NCI-H2081 (cell line): ENCODE measurements at regions not wholly inside any gene's neighbourhood (a gene's known extent, or its start where the extent isn't known, plus 50 kb on each side); places are given as distances from the start of the nearest gene placed in this dataset.
A peak's percentile ranks its signal among the peaks of the same experiment; 100 is the strongest.
"Not testable (repeated sequence)": the region's sequence is repeated elsewhere in the genome, so short reads cannot be mapped to it uniquely, and the experiment has no call there.

ENCODE experiments used
- DNase-seq, 2 experiments: peaks; one replicate each; lab custom pipeline; 2025; lab: John Stamatoyannopoulos, UW

DNA sequence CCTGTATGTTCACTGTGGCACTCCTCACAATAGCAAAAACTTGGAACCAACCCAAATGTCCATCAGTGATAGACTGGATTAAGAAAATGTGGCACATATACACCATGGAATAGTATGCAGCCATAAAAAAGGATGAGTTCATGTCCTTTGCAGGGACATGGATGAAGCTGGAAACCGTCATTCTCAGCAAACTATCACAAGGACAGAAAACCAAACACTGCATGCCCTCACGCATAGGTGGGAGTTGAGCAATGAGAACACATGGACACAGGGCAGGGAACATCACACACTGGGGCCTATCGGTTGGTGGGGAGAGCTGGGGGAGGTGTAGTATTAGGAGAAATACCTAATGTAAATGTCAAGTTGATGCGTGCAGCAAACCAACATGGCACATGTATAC lies 275.7 kb upstream of the TLE3 start:
- not testable (repeated sequence) for DNase-seq

DNA sequence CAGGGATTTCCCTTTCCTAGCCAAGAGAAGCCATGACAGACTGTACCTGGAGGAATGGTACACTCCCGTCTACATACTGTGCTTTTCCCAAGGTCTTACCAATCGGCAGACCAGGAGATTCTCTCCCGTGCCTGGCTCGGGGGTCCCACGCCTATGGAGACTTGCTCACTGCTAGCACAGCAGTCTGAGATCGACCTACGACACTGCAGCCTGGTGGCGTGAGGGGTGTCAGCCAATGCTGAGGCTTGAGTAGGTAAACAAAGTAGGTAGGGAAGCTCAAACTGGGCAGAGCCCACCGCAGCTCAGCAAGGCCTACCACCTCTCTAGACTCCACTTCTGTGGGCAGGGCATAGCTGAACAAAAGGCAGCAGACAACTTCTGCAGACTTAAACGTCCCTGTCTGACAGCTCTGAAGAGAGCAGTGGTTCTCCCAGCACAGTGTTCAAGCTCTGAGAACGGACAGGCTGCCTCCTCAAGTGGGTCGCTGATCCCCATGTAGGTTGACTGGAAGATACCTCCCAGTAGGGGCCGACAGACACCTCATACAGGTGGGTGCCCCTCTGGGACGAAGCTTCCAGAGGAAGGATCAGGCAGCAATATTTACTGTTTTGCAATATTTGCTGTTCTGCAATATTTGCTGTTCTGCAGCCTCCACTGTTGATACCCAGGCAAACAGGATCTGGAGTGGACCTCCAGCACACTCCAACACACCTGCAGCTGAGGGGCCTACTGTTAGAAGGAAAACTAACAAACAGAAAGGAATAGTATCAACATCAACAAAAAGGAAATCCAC lies 270.4 kb upstream of the TLE3 start:
- DNase-seq: not testable (repeated sequence)

- not testable (repeated sequence) for DNase-seq
These were observed 266.3 kb upstream of the TLE3 start for GRCh38 chr15:70364023-70364422.

GRCh38 chr15:70362886-70363285 lies 265.2 kb upstream of the TLE3 start:
- peak in 1 of 2 experiments; percentile 20 for DNase-seq

DNA sequence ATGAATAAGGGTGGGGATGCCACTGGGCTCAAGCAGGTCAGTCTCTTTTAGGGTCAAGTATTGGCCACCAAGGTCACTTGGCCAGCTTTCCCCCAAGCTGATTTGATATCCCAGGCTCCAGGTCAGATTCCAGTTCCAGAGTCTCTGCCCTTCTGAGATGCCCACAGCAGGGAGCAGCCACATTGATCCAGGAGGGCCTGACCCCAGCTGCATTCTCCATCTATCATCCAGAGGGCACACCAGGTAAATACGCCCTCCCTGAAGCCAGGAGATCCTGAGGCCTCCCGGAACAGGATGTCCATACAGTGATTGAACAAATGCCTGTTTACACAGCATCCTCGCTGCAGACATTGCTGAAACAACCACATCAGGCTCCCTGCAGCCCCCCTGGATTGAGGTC lies 264.6 kb upstream of the TLE3 start:
- no peak for DNase-seq

- DNase-seq: no peak
These were observed 264.2 kb upstream of the TLE3 start for GRCh38 chr15:70361891-70362290.

DNA sequence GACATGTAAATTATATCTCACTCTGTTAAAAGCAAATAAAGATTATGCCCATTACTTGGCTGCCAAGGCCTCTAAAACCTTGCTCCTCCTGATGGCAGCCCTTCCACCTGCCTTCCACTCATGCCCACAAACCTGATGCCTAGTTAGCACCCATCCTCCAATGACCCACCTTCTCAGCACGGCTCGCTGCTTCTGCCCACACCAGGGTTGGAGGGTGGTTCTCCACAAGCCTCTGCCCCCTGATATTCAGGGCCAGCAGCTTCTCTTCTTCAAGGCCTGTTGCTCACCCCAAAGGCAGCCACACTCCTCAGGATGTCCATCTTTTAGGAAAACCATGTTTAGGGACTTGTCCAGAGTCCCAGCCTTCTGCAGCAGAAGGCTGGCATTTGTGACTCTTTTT lies 263.4 kb upstream of the TLE3 start:
- no peak for DNase-seq

GRCh38 chr15:70358871-70359647 lies 261.3 kb upstream of the TLE3 start:
- DNase-seq: peak in 1 of 2 experiments; percentile 54

DNA sequence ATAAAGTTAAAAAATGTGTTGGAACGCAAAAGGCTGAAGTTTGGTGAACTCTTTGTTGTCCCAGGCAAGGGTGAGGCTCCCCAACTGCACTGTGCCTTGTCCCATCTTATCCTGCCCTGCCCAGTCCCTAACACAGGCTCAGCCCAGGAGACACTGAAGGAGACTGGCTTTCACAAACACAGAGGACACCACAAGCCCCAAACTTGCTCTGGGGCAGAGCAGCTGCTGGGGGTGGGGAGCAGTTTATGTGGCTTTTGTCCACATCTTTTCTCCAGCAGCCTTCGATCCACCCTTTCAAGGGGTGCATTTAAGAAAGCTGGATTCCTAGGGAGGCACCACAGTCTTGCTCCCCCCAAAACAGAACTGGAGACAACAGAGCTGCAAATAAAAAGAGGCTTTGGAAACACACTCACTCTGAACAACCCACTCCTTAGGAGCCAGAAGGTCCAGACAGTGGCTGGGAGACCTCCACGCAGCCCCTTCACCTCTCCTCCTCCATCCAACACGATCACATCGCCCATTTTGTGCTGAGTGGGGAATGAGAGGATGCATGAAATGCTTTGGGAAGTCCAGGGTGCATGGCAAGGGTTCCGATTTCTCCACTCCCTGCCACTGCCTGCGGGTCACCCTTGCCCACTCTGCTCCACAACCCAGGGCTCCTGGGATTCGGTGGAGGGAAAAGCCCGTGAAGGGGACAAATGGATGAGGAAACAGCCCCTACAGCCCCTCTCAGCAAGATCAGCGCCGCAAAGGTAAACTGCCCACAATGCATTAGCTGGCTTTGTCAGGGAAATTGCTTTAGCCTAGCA lies 260.5 kb upstream of the TLE3 start:
- no peak for DNase-seq

DNA sequence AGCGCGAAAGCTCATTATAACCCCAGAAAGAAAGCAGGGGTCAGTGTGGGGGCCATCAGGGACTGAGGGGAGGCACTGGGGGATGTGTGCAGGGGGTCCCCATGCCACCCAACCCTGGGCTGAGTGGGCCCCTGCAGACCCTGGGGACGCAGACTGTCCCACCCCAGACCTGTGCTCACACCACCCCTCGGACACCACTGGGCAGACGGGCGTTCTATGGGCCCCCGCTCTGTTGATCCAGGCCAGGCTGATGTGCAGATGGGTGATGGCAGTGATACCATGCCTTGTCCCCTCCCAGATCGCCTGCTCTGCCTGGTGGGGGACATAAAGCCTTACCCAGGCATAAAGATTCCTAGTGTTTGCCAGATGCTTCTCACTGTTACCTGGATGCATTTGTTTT lies 259.7 kb upstream of the TLE3 start:
- DNase-seq: no peak

GRCh38 chr15:70356919-70357318 lies 259.2 kb upstream of the TLE3 start:
- DNase-seq: no peak

- no peak for DNase-seq
These were observed 258.5 kb upstream of the TLE3 start for GRCh38 chr15:70356062-70356860.

DNA sequence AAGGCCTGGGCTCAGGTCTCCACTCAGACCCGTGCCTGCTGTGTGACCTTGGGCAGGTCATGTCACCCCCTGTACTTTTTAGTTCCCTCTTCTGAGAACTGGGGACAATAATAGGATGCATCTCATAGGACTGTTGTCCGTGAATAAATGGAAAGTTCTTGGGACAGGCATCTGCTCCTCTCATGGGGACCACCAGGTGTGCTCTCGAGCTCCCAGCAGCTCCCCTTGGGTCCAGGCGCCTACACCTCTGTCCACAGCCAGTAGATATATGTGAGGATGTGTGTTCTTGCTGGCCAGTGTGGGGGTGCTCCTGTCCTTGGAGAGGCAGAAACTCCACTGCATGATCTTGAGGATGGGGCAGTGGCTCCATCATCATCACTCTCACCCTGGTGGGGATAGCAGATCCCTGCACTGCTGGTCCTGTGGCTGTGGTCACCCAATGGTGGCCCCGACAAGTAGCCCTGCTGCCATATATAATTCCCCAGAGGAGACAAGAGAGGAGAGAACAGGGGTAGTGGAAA lies 257.6 kb upstream of the TLE3 start:
- no peak for DNase-seq

DNA sequence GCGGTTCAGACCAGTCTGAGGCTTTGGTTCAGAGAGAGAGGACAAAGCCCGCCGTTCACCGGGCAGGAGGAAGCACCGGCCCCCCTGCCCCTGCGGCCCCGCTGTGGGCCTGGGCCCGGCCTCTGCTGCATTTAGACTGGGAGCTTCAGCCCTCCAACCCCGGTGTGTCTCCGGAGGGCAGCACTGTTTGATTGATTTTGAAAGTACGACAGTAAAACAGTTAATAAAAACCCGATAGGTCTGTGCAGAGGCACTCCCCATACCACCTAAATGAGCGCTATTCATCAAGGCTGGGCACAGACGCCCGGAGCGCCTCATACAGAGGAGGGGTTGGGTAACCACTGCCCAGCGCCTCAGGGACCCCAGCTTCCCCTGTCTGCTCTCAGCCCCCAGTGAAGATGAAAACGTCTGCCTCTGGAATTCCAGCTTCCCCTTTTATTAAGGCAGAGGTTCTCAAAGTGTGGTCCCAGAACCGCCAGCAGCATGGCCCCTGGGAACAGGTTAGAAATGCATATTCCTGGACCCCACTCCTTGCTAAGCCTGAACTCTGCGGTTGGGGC lies 256.7 kb upstream of the TLE3 start:
- DNase-seq: no peak

DNA sequence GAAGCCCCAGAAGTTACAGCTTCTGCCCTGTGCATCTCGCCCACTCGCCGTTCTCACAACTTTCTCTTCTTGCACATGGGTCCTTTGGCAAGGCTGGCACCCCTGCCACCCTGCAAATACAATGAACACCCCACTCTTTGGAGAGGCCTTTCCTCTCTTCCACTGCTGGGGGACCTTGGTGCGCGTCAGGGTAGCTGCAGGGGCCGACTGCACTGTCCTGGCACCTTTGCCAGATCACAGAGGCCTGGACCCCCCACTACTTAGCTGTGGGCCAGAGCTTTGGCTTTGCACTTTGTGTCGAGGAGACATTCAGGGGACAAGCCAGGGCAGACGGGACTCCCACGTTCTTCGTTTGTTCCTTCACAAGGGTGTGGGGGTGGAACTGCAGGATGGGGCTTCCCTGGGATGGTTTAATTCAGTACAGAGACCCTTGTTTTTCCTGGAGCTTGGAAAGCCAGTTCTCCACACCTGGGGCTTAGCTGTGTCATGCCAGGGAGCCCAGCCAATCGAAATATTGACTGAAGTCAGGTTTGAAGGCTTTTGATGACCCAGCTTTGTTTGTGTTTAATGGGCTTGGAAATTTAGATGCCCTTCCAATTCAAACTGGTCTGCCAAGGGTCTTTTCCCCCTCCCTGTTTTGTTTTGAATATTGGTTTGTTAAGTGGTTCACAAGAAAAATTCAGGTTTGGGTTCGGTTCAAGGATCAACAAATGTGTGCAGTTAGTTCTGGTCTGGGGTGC lies 256.1 kb upstream of the TLE3 start:
- peak in 1 of 2 experiments; percentile 11 for DNase-seq

DNA sequence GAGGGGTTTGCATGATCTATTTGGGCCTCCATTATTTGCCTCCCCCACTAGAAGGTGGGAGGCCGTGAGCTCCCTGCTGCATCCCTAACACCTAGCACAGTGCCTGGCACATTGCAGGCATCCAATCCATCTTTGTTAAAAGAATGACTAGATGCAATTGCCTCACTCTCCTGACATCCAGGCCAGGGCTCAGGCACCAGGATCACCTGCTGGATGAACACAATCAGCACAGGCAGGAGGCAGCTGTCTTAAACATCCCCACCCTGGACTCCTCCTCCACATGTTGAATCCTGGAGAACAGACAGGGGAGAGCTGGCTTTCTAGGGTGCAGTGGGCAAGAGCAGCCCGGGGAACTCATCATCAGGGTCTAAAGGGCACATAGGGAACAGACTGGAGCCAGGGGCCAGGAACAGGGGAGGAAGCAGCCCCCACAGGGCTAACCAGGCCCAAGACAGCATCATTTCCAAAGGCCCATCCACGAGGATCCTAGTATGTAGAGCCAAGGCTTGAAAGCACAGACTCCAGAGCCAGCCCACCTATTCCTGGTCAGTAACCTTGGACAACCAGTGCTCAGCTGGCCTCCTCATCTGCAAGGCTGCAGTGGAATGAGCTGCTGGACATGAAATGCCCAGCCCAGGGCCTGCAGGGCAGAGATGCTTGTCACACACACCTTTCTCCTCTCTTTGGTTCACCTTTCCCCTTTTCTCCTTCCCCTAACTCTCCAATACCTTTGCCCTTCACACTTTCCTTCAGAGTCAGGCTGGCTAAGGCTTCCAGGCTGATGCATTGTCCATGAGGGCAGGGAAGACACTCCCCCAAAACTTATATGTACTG lies 254.4 kb upstream of the TLE3 start:
- DNase-seq: no peak

GRCh38 chr15:70351391-70351790 lies 253.7 kb upstream of the TLE3 start:
- no peak for DNase-seq

DNA sequence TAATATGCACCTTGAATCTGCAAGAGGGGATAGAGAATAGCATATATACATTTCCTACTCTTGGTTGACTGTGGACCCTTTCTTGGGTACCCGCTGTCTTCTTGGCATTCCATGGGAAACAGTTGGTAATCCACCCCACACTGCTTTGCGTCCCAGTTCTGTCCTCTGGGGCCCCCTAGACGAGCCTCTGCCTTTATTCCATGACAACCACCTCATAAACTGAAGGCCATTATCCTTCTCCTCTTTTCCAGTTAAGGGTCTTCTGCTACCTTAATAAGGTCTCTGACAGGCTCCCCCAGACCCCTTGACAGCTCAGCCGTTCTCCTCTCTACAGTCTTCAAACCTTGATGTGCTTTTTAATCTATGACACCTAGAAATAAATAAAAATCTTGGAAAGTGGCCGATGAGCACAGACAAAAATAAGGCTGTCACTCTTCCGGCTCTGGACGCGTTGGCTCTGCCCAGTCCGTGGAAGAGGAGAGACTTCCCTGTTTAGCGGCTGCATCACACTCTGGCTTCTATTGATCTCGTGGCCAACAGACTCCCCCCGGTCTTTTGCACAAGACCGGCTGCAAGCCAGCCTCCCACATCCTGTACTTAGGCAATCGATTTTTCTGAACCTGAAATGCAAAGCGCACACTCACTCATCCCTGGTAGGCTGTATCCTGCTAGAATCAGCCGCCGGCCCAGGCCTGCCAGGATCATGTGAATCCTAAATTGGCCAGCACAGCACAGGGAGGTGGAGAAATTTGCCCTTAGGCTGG lies 251.0 kb upstream of the TLE3 start:
- DNase-seq: no peak

GRCh38 chr15:70348226-70348543 lies 250.5 kb upstream of the TLE3 start:
- DNase-seq: no peak
